NCI-H510A treated with DMSO at 0.1 percent for 48 hours (cell line): ENCODE measurements at regions not wholly inside any gene's neighbourhood (a gene's known extent, or its start where the extent isn't known, plus 50 kb on each side); places are given as distances from the start of the nearest gene placed in this dataset.
"Not testable (repeated sequence)": the region's sequence is repeated elsewhere in the genome, so short reads cannot be mapped to it uniquely, and the experiment has no call there.

Source experiments
- DNase-seq: peaks from one replicate; lab custom pipeline; 2025; lab: John Stamatoyannopoulos, UW

GRCh38 chr4:1572964-1573720 lies 111.0 kb downstream of the FAM53A start:
- DNase-seq: no peak

GRCh38 chr4:1572521-1572920 lies 111.6 kb downstream of the FAM53A start:
- no peak for DNase-seq

GRCh38 chr4:1572010-1572385 lies 112.1 kb downstream of the FAM53A start:
- DNase-seq: no peak

DNA sequence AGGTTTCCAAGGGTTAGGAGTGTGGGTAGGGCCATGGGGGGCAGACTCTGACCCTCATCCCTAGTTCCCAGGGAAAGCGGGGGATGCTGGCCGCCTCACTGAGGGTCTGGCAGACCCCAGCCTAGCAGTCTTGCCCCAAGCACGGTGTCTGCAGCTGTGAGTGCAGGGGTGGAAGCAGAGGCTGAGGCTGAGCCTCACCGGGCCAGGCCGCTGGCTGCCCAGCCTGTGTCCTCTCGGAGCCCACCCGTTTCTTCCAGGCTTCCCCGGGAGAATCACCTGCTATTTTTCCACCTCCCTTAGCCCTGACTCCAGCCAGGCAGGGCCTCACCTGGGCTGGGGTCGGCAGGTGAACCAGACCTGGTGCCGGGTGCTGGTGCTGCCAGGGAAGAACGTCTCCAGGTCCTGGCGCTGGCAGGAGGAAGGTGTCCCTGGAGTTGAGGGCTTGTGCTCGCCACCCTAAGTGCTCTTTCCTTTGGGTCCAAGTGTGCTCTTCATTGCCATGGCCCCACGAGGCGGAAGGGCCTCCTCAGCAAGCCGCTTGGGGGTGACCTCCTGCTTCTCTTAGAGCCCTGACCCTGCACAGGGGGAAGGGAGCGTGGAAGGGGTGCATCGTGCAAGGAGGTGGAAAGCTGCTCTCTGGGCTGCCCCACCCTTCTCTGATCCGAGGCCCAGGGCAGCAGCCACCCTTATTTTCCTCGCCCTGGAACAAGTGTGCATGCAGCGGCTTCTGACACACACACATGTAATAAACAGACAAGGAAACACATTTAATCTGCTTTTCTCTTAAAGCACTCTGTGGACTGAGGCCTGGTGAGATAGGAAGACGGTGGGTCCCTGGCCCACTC lies 112.7 kb downstream of the FAM53A start:
- no peak for DNase-seq

- DNase-seq: no peak
These were observed 113.6 kb downstream of the FAM53A start for GRCh38 chr4:1570291-1571164.

DNA sequence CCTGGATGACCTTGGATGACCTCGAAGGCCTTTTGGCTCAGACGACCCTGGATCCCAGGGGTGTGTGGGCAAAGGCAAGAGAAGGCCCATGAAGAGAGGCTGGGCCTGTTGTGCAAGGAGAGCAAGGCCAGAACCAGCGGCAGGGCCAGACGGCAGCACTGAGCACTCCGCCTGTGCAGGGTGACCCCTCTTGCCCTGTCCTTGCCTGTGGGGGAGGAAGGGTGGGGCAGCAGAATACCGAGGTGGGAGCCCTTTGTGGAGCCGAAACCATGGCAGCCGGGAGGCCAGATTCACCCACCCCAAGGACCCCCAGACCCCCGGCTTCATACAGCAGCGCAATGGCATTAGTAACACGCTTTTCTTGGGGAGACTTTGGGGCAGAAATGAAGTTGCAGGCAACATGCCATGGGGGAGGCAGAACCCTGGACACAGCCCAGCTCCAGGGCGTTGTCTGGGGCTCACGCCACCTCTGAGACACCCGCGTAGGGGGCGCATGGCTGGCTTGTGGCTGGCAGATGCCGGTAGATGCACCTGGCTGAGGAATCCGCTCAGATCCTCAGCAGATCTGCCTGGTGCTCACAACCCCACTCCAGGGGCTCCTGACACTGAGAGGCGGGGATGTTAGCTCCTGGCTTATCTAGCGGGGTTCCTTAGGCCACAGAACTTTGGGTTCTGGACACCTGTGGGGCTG lies 114.5 kb downstream of the FAM53A start:
- no peak for DNase-seq

GRCh38 chr4:1568855-1569460 lies 115.2 kb downstream of the FAM53A start:
- DNase-seq: no peak

DNA sequence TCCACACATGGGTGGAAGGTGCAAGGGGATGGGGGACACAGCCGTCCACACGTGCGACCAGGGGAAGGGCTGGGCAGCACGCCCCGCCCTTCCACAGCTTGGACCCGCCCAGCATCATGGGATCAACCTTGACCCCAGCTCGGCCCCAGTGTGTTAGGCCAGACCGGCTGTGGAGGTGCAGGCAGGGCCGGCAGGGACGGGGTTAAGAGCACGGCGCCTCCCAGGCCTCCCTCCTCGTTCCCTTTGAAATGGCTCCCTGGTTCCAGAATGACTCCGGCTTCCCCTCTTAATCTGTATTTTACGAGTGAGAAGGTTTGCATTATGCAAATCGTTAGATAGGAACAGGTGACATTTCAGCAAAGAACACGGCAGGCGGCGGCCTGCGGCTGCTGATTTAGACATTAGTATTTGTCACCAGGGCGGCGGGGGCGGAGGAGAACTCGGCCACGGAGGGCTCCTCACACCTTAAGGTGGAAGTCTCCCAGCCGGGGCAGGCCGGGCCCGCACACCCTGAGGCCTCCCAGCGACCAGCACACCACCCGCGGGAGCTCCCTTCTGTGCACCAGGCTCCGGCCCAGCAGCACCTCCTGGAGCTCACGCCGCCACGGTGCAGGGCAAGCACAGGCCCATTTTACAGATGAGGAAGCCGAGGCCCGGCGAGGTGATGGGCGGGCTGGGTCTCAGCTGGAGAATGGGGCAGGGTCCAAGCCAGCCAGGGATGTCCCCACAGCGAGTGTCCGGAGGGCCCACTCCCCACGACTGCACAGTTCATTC lies 116.1 kb downstream of the FAM53A start:
- DNase-seq: no peak

GRCh38 chr4:1567519-1567807 lies 116.7 kb downstream of the FAM53A start:
- DNase-seq: no peak

DNA sequence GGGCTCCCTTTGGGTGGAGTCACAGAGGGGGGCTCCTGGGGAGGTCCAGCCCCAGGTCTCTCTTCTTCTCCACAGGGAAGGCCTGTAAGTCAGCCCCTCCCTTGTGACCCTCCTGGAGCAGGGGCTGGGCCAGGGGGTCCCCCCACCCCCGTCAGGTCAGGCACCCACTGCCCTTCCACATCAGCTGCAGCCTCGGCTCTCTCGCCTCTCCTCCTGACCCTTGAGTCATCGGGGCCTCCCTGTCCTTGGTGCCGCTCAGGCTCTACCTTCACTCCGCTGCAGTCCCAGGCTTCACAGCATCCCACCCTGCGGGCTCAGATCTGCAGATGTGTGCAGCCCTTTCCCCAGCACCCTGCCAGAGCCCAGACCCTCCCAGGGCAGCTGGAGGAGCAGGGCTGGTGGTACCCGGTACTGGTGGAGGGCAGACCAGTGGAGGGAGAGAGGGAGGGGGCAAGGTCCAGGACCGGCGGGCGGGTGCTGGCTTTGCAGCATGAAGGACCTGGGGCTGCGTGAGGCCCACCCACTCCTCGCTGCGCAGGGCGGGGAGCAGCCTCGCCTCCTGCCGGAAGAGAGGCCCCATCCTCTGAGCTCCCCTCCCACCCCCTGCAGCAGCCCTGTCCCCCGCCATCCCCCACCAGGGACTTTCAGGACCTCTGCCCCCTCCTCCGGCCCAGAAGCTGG lies 117.1 kb downstream of the FAM53A start:
- no peak for DNase-seq

- DNase-seq: not testable (repeated sequence)
These were observed 117.7 kb downstream of the FAM53A start for GRCh38 chr4:1566301-1566837.

- no peak for DNase-seq
These were observed 118.4 kb downstream of the FAM53A start for GRCh38 chr4:1565598-1566295.

DNA sequence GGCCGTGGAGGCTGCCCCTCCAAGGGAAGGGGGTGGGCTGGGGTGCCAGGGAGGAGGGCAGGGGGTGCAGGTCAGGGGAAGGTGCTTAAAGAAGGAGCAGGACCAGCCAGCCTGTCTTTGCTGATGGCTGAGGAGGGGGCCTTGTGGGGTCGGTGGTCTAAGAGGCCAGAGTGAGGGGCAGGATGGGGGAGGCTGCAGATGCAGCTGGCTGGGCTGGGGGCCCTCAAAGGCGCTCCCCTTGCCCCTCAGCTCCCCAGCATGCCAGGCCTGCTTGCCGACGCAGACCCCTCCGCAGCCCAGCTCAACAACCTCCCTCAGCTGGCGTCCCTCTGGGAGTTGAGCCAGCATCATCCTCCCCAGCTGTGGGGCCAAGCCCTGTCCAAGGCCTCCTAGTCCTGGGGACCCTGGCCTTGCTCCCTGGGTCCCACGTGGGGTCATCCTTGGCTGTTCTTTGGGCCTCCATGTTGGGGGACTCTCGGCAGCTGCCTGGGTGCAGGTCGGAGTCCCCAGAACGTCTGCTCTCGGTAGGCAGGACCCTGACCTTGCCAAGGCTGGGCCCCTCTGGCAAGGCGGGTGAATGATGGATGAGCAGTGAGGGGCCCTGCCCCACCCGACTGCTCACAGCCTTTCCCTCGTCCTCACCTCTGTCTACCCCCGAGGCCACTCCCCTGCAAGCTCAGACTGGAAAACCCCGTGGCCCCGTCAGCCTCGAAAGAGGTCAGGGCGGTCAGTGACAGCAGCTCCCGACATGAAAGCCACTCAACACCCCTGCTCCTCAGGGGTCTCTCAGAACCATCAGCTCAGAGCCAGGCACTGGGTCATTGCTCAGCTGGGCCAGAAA lies 119.4 kb downstream of the FAM53A start:
- no peak for DNase-seq

- DNase-seq: no peak
These were observed 120.2 kb downstream of the FAM53A start for GRCh38 chr4:1563768-1564485.

- DNase-seq: no peak
These were observed 120.9 kb downstream of the FAM53A start for GRCh38 chr4:1563241-1563640.

GRCh38 chr4:1562771-1563170 lies 121.3 kb downstream of the FAM53A start:
- DNase-seq: no peak

DNA sequence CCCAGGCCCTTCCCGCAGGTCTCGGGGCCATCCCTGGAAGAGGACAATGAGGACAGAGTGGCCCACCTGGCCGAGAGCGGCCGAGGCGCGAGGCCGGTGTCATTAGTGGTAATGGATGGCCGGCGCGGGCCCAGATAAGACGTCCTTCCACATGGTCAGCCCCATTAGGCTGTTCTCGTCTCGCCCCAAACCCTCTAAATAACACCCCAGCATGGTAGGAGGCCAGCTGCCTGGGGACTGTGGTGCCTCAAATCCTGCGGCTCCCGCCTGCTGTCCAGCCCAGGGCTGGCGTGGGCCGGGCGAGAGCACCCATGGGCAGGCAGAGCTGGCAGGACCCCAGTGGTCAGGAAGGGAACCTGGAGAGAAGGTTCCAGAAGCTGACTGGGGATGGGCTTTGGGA lies 121.7 kb downstream of the FAM53A start:
- DNase-seq: no peak
